Dermis blood vessel endothelial cell (primary cell): ENCODE measurements at regions not wholly inside any gene's neighbourhood (a gene's known extent, or its start where the extent isn't known, plus 50 kb on each side); places are given as distances from the start of the nearest gene placed in this dataset.

Experiments
- DNase-seq: peaks from one replicate; pipeline ENCODE4 v3.0.0; 2010

- no peak for DNase-seq
These were observed 72.9 kb upstream of the HK2 start for GRCh38 chr2:74760875-74761630.

GRCh38 chr2:74762789-74763188 is 71.1 kb upstream of the HK2 start:
- DNase-seq, result no peak

GRCh38 chr2:74763962-74764428 is 69.9 kb upstream of the HK2 start:
- no peak for DNase-seq

GRCh38 chr2:74764429-74765272 is 69.3 kb upstream of the HK2 start:
- peak; percentile 53 for DNase-seq

GRCh38 chr2:74766780-74767179 is 67.1 kb upstream of the HK2 start:
- no peak for DNase-seq

DNA sequence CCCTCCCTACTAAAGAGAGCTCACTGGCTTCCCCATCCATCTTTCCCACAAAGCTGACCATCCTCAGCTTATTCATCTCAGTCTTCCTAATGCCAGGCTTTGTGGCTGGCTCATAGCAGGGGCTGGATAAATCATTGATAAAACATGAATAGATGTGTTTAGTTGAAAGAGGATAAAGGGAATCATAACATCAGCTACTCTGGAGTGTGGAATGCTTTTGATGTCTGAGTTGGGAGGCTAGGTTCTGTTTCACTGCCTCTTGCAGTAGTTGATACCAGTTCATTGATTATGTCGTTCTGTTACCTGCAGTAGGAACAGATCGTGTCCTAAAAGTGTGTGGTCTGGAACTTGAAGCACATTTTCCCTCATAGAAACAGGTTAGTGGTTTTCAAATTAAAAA is 66.3 kb upstream of the HK2 start:
- no peak for DNase-seq

- no peak for DNase-seq
These were observed 65.5 kb upstream of the HK2 start for GRCh38 chr2:74768401-74768914.

- DNase-seq, result no peak
These were observed 61.9 kb upstream of the HK2 start for GRCh38 chr2:74772046-74772445.

GRCh38 chr2:74777161-74777900 is 56.6 kb upstream of the HK2 start:
- no peak for DNase-seq

GRCh38 chr2:74778381-74779264 is 55.3 kb upstream of the HK2 start:
- no peak for DNase-seq

DNA sequence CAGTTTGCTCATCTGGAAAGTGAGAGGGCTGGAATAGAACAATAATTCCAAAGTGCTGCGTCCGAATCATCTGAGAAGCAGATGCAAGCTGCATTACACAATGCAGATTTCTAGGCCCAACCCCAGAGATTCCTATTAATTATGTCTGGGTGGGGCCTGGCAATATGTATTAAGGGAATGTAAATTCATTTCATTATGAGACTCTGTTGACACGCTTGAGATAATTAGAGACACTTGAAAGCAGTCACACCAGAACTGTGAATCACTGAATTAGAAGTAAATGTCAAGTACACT is 54.7 kb upstream of the HK2 start:
- no peak for DNase-seq

DNA sequence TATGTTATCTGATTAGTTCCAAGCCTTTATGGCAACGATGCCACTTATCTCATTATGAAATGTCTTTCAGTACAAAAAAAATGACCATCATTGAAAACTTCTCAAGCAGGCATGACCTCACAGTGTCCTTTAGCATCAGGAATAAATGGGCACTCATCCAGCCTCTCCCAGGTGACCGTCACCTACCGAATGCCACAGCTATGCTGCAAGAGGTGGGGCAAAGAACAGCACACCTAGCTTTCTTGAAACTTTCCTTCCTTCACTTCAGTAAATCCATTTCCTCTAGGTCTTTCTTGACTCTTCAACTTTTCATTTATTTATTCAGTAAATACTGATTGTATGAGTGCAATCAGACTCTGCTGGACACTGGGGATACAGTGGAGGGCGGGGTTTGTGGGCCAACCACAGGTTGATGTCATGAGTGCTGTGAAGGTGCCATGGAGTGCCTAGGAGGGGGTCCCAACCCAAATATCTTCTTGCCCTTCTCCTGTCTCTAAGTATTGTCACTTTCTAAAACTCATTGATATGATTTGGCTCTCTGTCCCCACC is 54.3 kb upstream of the HK2 start:
- no peak for DNase-seq
